HepG2 (cell line): ENCODE measurements at regions not wholly inside any gene's neighbourhood (a gene's known extent, or its start where the extent isn't known, plus 50 kb on each side); places are given as distances from the start of the nearest gene placed in this dataset.

Source experiments
- CEBPG ChIP-seq: IDR thresholded peaks from 2 replicates; pipeline ENCODE4 v1.6.1; 2016
- CHCHD3 ChIP-seq: sonication (generic); formaldehyde crosslinking; IDR thresholded peaks from 2 replicates; pipeline ENCODE4 v1.8.0; 2022; ENCODE audit warnings: mild to moderate bottlenecking, missing genetic modification reagents, moderate library complexity
- CREB3 ChIP-seq: sonication (generic); formaldehyde crosslinking; IDR thresholded peaks from 2 replicates; pipeline ENCODE4 v1.5.0; 2020; ENCODE audit warnings: missing genetic modification reagents
- ERF ChIP-seq: IDR thresholded peaks from 2 replicates; pipeline ENCODE4 v1.6.1; 2018; ENCODE audit warnings: missing biosample characterization, missing genetic modification reagents
- HOMEZ ChIP-seq: IDR thresholded peaks from 2 replicates; pipeline ENCODE4 v1.6.1; 2016; ENCODE audit warnings: low read depth
- JARID2 ChIP-seq: sonication (generic); formaldehyde crosslinking; IDR thresholded peaks from 2 replicates; pipeline ENCODE4 v1.8.1; 2023; ENCODE audit warnings: missing genetic modification reagents, inconsistent platforms; ENCODE audit not compliant: insufficient replicate concordance
- KDM5A ChIP-seq: fragments of 200-600 bp; sonication (generic); IDR thresholded peaks from 2 replicates; pipeline ENCODE4 v1.7.0; 2018; ENCODE audit warnings: antibody characterized with exemption, mild to moderate bottlenecking, low read length, borderline replicate concordance
- KMT2B ChIP-seq: IDR thresholded peaks from 2 replicates; pipeline ENCODE4 v1.6.1; 2016; ENCODE audit warnings: missing genetic modification reagents, missing compliant biosample characterization
- NFE2L1 ChIP-seq: sonication (generic); formaldehyde crosslinking; IDR thresholded peaks from 2 replicates; pipeline ENCODE4 v1.4.0; 2020; ENCODE audit warnings: missing genetic modification reagents, mild to moderate bottlenecking, borderline replicate concordance
- PRPF4 ChIP-seq: fragments of 200-400 bp; formaldehyde crosslinking; IDR thresholded peaks from 2 replicates; pipeline ENCODE4 v1.6.1; 2016; ENCODE audit warnings: low read length, low read depth; ENCODE audit not compliant: poor library complexity, severe bottlenecking
- SCMH1 ChIP-seq: sonication (generic); formaldehyde crosslinking; IDR thresholded peaks from 2 replicates; pipeline ENCODE4 v1.9.0; 2021; ENCODE audit warnings: missing genetic modification reagents, mild to moderate bottlenecking, borderline replicate concordance
- SIX1 ChIP-seq: sonication (generic); formaldehyde crosslinking; IDR thresholded peaks from 2 replicates; pipeline ENCODE4 v1.4.0; 2020; ENCODE audit warnings: missing genetic modification reagents, borderline replicate concordance
- TBX3 ChIP-seq: fragments of 450-650 bp; IDR thresholded peaks from 2 replicates; pipeline ENCODE4 v1.6.1; 2017; ENCODE audit warnings: antibody characterized with exemption, mild to moderate bottlenecking, inconsistent platforms, borderline replicate concordance
- TEF ChIP-seq: sonication (generic); formaldehyde crosslinking; IDR thresholded peaks from 2 replicates; pipeline ENCODE4 v1.5.0; 2020; ENCODE audit warnings: missing genetic modification reagents
- ZNF451 ChIP-seq: sonication (generic); formaldehyde crosslinking; IDR thresholded peaks from 2 replicates; pipeline ENCODE4 v1.5.0; 2020; ENCODE audit warnings: mild to moderate bottlenecking, missing genetic modification reagents
- ZNF567 ChIP-seq: sonication (generic); formaldehyde crosslinking; IDR thresholded peaks from 2 replicates; pipeline ENCODE4 v1.8.1; 2023; ENCODE audit warnings: mild to moderate bottlenecking, missing genetic modification reagents, borderline replicate concordance
- ZNF784 ChIP-seq: sonication (generic); formaldehyde crosslinking; IDR thresholded peaks from 2 replicates; pipeline ENCODE4 v1.5.1; 2020; ENCODE audit warnings: missing genetic modification reagents, mild to moderate bottlenecking, borderline replicate concordance
- TF ChIP-seq, protein P1 (sequence below): sonication (generic); IDR thresholded peaks from 2 replicates; pipeline ENCODE4 v1.6.1; 2016; ENCODE audit warnings: low read depth, borderline replicate concordance
- TF ChIP-seq, protein P2 (sequence below): sonication (generic); formaldehyde crosslinking; IDR thresholded peaks from 2 replicates; pipeline ENCODE4 v1.4.0; 2020; ENCODE audit warnings: missing genetic modification reagents
- TF ChIP-seq, protein P3 (sequence below): IDR thresholded peaks from 2 replicates; pipeline ENCODE4 v1.6.1; 2016

DNA sequence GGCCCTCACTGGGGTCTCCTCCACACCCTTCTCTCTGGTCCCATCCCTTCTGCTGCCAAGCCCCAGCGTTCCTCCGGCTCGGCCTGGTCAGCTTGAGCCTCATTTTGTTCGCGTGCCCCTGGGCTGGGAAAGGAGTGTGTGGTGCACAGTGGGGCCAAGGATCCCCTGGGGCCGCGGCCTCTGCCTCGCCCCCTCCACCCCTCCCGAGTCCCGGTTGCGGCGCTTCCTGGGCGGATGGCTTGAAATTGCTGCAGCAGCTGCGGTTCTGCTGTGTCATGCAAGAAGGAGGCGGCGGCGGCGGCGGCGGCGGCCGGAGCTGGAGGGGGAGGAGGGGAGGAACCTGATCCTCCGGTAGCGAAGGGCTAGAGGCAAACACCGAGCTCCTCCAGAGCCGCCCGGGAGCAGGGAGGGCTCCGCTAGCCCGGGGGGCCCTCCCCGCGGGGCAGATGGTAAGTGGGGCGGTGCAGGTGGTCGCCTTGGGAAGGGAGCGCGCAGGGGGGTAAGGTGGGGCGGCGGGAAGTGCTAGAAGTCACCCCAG, 217.8 kb upstream of the MKLN1 start (continued):
- TF ChIP-seq, protein P1, sequence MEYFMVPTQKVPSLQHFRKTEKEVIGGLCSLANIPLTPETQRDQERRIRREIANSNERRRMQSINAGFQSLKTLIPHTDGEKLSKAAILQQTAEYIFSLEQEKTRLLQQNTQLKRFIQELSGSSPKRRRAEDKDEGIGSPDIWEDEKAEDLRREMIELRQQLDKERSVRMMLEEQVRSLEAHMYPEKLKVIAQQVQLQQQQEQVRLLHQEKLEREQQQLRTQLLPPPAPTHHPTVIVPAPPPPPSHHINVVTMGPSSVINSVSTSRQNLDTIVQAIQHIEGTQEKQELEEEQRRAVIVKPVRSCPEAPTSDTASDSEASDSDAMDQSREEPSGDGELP = peak; percentile 54; the same call in 1 of the 2 replicates
- TF ChIP-seq TBX3 (no peak), ERF (CRISPR knock-in tag) (no peak), SIX1 (no peak), KDM5A (no peak), PRPF4 (no peak), ZNF784 (no peak; the same call in 1 of the 2 replicates), ZNF567 (CRISPR knock-in tag) (no peak), KMT2B (CRISPR knock-in tag) (peak; percentile 78), CREB3 (CRISPR knock-in tag) (no peak), SCMH1 (no peak), CHCHD3 (no peak), HOMEZ (CRISPR knock-in tag) (no peak), NFE2L1 (CRISPR knock-in tag) (peak; percentile 97), ZNF451 (CRISPR knock-in tag) (no peak), TEF (CRISPR knock-in tag) (no peak), JARID2 (CRISPR knock-in tag) (no peak), CEBPG (0 out of 2 replicates have a peak, but pooled peaks have one; percentile 9)
- TF ChIP-seq, protein P2, sequence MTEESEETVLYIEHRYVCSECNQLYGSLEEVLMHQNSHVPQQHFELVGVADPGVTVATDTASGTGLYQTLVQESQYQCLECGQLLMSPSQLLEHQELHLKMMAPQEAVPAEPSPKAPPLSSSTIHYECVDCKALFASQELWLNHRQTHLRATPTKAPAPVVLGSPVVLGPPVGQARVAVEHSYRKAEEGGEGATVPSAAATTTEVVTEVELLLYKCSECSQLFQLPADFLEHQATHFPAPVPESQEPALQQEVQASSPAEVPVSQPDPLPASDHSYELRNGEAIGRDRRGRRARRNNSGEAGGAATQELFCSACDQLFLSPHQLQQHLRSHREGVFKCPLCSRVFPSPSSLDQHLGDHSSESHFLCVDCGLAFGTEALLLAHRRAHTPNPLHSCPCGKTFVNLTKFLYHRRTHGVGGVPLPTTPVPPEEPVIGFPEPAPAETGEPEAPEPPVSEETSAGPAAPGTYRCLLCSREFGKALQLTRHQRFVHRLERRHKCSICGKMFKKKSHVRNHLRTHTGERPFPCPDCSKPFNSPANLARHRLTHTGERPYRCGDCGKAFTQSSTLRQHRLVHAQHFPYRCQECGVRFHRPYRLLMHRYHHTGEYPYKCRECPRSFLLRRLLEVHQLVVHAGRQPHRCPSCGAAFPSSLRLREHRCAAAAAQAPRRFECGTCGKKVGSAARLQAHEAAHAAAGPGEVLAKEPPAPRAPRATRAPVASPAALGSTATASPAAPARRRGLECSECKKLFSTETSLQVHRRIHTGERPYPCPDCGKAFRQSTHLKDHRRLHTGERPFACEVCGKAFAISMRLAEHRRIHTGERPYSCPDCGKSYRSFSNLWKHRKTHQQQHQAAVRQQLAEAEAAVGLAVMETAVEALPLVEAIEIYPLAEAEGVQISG = peak; percentile 49; the same call in 1 of the 2 replicates
- TF ChIP-seq, protein P3, sequence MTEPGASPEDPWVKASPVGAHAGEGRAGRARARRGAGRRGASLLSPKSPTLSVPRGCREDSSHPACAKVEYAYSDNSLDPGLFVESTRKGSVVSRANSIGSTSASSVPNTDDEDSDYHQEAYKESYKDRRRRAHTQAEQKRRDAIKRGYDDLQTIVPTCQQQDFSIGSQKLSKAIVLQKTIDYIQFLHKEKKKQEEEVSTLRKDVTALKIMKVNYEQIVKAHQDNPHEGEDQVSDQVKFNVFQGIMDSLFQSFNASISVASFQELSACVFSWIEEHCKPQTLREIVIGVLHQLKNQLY (CRISPR knock-in tag) = no peak
